HG03520 (cell line): ENCODE measurements at regions not wholly inside any gene's neighbourhood (a gene's known extent, or its start where the extent isn't known, plus 50 kb on each side); places are given as distances from the start of the nearest gene placed in this dataset.
"Not testable (repeated sequence)": the region's sequence is repeated elsewhere in the genome, so short reads cannot be mapped to it uniquely, and the experiment has no call there.

Experiments used
- ATAC-seq: cut with Tn5 transposase; IDR thresholded peaks from one replicate; pipeline ENCODE4 v1.9.1; 2021; ENCODE audit warnings: mild to moderate bottlenecking, moderate library complexity; ENCODE audit not compliant: unreplicated experiment

DNA sequence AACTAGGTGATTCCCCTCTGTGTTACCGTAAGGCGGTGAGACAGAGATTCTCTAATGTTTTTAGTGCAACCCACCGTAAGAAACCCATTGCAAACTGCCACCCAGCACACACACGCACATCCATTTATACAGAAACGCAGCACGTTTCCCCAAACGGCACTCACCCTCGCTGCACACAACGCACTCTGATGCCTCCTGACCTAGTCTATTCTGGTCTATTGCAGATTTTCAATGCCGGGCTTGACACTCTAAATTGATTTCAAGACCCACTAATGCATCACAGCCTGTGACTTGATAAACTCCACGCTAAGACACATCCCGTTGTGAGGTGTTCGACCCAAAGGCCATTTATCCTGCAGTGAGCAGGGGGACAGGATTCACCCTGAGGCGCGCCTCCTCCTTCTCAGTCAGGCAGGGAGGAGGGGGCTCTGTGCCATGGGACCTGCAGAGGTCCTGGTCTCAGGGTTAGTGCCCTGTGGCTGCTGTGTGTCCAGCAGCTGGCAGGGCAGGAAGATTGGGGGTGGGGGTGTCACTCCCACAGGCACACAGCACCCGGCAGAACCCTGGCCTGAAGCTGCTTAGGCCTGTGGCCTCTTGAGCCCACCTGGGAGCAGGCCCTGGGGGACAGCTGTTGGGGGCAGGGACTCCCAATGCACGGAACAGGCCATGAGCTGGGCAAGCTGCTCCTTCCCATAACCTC, 335.6 kb downstream of the PREX1 start:
- no peak for ATAC-seq

DNA sequence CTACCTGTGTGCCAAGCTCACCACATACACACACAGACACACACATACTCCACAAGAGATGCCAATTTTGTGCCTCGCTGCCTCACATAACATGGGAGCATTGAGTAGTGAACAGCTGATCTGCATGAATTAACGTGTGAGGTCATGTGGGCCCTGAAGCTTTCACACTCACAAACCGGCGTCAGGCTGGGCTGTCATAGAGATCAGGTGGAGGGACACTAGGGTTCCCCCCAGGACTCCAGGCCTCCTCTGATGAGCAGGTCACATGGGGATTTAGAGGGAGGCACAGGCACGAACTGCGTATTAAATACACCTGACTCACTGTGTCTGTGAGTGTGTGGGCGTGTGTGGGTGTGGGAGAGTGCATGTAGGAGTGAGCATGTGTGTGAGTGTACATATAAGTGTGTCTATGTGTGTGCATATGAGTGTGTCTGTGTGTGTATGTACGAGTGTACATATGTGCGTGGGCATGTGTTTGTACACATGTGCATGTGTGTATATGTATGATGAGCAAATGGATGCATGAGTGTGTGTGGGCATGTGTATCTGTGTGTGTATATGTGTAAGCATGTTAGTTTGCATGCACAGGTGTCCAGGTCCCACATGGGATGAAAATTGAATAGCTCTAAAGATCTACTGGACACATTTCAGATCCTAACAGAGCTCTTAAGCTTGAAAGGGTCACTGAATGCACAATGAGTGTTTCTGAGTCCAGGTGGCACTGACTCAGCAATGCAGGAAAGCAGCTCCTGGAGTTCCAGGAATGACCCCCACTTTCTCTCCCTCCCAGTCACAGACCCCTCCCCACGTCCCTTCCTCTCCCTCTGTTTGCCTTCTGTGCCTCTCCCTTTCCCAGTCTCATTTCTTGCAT, 336.6 kb downstream of the PREX1 start:
- ATAC-seq, result no peak

GRCh38 chr20:48490341-48490740, 337.5 kb downstream of the PREX1 start:
- ATAC-seq, result not testable (repeated sequence)

DNA sequence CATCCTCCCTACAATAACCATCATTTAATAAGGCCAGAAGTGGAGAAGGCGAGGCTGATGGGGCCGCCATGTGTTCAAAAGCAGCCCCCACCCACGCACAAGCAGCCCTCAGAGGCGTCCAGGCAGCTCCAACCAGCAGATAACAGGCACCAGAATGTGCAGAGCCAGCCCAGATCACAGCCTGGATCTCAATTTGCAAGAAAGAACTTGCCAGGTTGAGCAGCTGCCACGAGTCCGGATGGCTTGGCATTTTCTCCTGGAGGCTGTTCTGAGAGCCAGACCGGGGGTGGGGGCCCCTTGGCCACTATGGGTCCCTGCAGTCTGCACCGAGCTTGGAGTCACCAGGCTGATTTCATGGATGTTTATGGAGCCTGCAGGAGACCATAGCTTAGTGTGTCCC, 338.1 kb downstream of the PREX1 start:
- ATAC-seq, result no peak

GRCh38 chr20:48489046-48489463, 338.7 kb downstream of the PREX1 start:
- no peak for ATAC-seq

DNA sequence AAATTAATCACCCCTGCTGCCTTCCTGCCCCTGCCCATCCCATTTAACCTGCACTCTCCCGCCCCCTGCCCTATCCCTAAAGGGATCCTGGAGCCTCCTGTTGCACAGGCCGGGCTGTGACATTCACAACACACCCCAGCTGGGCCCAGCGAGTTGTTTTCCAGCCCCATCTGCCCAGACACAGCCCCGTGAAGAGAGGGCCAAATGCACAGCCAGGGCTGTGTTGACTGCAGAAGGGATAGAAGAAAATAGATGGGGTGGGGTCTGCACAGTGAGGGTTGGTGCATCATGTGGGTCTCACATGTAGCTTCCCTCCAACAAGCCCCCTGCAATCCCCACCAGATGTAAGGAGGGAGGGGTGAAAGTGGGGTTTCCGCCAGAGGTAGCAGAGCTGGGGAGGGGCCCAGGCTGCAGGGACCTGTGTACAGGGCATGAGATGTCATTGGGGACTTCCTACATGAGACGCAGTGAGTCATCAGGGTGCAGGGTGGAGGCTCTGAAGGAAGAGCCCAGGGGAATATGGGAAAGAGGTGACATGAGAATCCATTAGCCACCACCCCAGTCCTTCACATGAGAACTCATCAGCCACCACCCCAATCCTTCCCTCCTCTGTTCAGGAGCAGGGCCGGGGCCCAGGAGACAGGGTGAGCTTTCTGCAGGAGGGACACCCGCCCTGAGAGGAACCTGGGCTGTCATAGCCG, 339.3 kb downstream of the PREX1 start:
- ATAC-seq, result not testable (repeated sequence)

GRCh38 chr20:48486065-48486464, 341.7 kb downstream of the PREX1 start:
- ATAC-seq, result no peak

DNA sequence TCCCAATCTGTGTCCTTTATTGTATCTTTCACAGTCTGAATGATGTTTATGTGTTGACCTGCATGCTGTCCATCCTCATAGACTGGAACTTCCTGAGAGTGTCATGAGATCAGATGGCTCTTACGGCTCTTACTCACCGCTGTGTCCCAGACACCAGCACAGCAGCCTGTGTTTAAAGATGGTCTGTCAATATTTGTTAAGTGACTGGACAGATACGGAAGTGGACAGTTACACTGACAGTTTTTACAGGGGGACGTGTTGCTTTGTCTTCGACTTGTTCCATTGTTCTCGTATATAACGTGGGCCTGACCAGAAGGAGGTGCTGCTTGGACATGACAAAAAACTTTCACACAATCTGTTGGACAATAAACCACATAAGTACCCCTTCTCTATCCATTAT, 342.6 kb downstream of the PREX1 start:
- not testable (repeated sequence) for ATAC-seq

GRCh38 chr20:48483334-48484066, 344.3 kb downstream of the PREX1 start:
- no peak for ATAC-seq

DNA sequence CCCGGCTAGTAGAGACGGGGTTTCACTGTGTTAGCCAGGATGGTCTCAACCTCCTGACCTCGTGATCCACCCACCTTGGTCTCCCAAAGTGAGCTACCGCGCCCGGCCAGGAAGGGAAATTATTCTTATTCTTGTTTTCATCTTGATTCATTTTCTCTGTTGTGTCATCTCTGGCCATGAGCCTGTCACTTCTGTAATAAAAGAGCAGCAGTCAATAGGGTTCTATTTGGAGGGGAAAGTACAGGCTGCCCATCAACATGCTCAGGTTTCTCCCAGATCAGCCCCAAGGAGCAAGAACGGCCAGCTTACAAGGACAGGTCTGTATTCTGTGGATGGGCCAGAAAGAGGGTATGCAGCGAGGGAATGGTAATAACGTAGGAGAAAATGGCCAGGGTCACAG, 345.0 kb downstream of the PREX1 start:
- no peak for ATAC-seq

DNA sequence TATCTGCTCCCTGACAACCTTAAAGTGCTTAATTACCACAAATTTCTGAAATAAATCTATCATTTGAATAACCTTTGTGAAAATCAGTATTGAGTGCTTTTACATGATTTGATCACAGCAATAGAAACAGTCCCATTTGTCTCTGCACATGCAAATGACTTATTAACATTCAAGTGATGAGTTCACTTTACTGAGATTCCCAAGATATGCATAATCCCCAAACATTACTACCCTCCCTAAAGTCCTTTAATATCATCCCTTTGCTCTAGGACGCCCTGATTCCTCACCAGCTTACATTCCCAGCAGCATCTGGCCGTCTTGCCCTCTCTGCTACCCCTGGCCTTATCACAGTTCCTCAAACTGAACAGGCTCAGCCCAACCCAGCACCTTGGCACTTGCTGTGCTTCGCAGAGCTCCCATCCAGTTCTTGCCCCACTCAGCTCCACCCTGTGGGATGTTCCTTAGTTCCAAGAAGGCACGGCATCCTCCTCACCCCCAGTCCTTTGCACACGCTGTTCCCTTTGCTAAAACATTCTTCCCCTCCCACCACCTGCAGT, 347.5 kb downstream of the PREX1 start:
- ATAC-seq, result no peak

GRCh38 chr20:48478806-48479585, 348.8 kb downstream of the PREX1 start:
- no peak for ATAC-seq

DNA sequence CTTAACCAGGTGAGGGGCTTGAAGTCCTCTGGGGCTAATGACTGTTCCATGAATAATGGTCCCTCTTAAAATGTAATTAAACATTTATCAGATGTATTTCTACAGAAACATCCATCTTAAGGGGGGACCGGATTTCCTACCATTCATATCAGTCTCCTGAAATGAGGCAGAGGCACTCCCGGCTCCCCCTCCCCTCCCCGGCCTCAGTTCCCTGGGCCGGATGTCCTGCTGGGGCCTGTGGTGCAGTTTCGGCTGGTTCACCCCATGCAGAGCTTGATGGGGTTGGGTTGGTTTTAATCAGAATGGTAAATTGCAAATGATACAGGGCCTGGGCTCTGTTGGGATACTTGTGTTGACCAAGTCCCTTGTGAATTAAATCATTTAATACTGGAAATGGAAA, 349.4 kb downstream of the PREX1 start:
- ATAC-seq, result no peak

DNA sequence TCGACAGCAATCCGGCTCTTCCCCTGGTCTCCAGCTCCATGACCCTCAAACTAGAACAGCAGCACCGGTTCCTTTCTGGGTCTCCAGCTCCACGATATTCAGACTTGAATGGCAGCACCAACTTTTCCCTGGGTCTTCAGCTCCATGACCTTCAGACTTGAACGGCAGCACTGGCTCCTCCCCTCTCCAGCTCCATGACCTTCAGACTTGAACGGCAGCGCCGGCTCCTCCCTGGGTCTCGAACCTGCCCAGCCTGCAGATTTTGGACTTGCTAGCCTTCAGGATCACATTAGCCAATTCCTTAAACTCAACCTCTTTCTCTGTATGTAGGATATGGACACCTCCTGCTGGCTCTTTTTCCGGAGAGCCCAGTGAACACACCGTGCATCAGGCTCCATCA, 350.9 kb downstream of the PREX1 start:
- no peak for ATAC-seq

DNA sequence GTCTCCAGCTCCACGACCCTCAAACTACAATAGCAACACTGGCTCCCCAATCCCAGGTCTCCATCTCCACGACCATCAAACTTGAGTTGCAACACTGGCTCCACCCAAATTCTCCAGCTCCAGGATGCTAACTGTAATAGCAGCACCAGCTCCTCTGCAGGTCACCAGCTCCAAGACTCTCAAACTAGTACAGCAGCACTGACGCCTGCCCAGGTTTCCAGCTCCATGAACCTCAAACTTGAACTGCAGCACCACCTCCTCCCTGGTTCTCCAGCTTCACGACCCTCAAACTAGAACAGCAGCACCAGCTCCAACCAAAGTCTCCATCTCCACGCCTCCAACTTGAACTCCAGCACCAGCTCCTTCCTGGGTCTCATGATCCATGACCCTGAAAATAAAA, 353.8 kb downstream of the PREX1 start:
- no peak for ATAC-seq

- ATAC-seq, result no peak
Measured at GRCh38 chr20:48471759-48472408, 355.9 kb downstream of the PREX1 start.

DNA sequence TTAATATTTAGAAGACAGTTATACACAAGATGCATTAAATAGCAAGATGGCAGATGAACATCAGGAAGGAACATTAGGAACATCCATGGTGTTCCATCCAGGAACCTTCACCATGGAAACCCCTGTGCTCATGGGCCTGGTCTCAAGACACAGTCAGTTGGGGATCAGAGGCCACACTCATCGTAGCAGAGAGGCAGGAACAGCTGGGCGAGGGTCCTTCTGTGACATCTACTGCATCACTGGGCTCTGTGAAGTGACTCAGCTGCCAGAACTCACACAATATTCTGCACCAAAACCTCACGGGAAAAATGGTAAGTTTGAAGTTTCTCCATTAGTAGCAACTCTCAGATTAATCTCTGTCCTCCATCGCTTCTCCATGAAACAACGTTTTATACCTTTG, 356.6 kb downstream of the PREX1 start:
- no peak for ATAC-seq

DNA sequence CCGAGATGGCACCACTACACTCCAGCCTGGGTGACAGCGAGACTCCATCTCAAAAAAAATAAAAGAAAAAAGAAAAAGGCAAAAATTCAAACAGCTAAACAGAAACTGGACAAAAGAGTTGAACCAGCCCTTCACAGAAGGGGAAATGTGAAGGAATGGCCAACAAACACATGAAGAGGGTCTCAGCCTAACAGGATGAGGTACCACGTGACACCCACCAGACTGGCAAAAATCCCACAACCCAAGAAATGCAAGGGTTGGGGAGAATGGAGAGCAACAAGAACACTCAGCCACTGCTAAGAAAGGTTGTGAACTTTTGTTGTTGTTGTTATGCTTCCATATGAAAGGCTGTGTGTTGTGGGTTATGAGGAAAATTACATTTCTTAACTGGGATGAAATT, 357.7 kb downstream of the PREX1 start:
- no peak for ATAC-seq

DNA sequence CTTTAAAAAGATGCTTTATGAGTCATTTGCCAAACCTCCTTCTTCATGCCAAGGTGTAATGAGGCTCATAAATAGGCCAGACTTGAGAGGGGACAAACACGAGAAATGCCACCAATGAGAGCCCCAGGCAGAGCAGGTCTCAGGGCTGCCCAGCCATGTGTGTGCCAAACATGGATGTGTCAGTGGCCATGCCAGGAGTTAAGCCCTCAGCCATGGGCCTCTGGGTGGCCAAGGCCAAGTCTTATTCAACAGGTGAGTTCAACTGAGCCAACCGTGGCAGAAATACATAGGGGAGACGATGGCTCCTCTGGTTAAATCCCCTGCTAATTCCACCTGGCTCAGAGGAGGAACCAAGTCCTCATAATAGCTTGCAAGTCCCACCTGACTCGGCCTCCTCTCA, 358.8 kb downstream of the PREX1 start:
- no peak for ATAC-seq
